CMK (cell line): ENCODE measurements at regions not wholly inside any gene's neighbourhood (a gene's known extent, or its start where the extent isn't known, plus 50 kb on each side); places are given as distances from the start of the nearest gene placed in this dataset.

Experiments used
- DNase-seq: peaks from one replicate; pipeline ENCODE4 v3.0.0-alpha.2; 2010; ENCODE audit warnings: low read depth

GRCh38 chr5:101932599-101932998 lies 363.5 kb downstream of the SLCO4C1 start:
- DNase-seq, result no peak

- no peak for DNase-seq
Measured at GRCh38 chr5:101929628-101930027, 366.5 kb downstream of the SLCO4C1 start.

- DNase-seq, result no peak
Measured at GRCh38 chr5:101917166-101917565, 378.9 kb downstream of the SLCO4C1 start.

- DNase-seq, result no peak
Measured at GRCh38 chr5:101915554-101915953, 380.5 kb downstream of the SLCO4C1 start.

GRCh38 chr5:101904736-101905135 lies 391.3 kb downstream of the SLCO4C1 start:
- no peak for DNase-seq

GRCh38 chr5:101897914-101898313 lies 398.2 kb downstream of the SLCO4C1 start:
- no peak for DNase-seq

- DNase-seq, result no peak
Measured at GRCh38 chr5:101894985-101895384, 401.1 kb downstream of the SLCO4C1 start.

GRCh38 chr5:101878190-101878589 lies 417.9 kb downstream of the SLCO4C1 start:
- DNase-seq, result no peak

- no peak for DNase-seq
Measured at GRCh38 chr5:101877451-101877850, 418.6 kb downstream of the SLCO4C1 start.

- DNase-seq, result no peak
Measured at GRCh38 chr5:101866473-101866872, 429.6 kb downstream of the SLCO4C1 start.

GRCh38 chr5:101860563-101860962 lies 435.5 kb downstream of the SLCO4C1 start:
- no peak for DNase-seq

GRCh38 chr5:101860145-101860544 lies 435.9 kb downstream of the SLCO4C1 start:
- DNase-seq, result no peak

- DNase-seq, result no peak
Measured at GRCh38 chr5:101846496-101846895, 449.6 kb downstream of the SLCO4C1 start.

- DNase-seq, result no peak
Measured at GRCh38 chr5:101843055-101843454, 453.0 kb downstream of the SLCO4C1 start.

- DNase-seq, result no peak
Measured at GRCh38 chr5:101838435-101838834, 457.6 kb downstream of the SLCO4C1 start.

GRCh38 chr5:101829255-101829654 lies 466.8 kb downstream of the SLCO4C1 start:
- DNase-seq, result no peak

GRCh38 chr5:101811466-101811865 lies 484.6 kb downstream of the SLCO4C1 start:
- DNase-seq, result no peak

- no peak for DNase-seq
Measured at GRCh38 chr5:101806410-101806809, 489.7 kb downstream of the SLCO4C1 start.

GRCh38 chr5:101796427-101796826 lies 499.7 kb downstream of the SLCO4C1 start:
- no peak for DNase-seq

GRCh38 chr5:101788797-101789196 lies 507.3 kb downstream of the SLCO4C1 start:
- no peak for DNase-seq

- DNase-seq, result no peak
Measured at GRCh38 chr5:101785090-101785489, 511.0 kb downstream of the SLCO4C1 start.

- no peak for DNase-seq
Measured at GRCh38 chr5:101783241-101784013, 512.7 kb downstream of the SLCO4C1 start.

GRCh38 chr5:101782352-101783103 lies 513.6 kb downstream of the SLCO4C1 start:
- DNase-seq, result no peak
